ENCODE measurements at regions not wholly inside any gene's neighbourhood (a gene's known extent, or its start where the extent isn't known, plus 50 kb on each side); places are given as distances from the start of the nearest gene placed in this dataset.
A peak's percentile ranks its signal among the peaks of the same experiment; 100 is the strongest.
"Not testable (repeated sequence)": the region's sequence is repeated elsewhere in the genome, so short reads cannot be mapped to it uniquely, and the experiment has no call there.

DNA sequence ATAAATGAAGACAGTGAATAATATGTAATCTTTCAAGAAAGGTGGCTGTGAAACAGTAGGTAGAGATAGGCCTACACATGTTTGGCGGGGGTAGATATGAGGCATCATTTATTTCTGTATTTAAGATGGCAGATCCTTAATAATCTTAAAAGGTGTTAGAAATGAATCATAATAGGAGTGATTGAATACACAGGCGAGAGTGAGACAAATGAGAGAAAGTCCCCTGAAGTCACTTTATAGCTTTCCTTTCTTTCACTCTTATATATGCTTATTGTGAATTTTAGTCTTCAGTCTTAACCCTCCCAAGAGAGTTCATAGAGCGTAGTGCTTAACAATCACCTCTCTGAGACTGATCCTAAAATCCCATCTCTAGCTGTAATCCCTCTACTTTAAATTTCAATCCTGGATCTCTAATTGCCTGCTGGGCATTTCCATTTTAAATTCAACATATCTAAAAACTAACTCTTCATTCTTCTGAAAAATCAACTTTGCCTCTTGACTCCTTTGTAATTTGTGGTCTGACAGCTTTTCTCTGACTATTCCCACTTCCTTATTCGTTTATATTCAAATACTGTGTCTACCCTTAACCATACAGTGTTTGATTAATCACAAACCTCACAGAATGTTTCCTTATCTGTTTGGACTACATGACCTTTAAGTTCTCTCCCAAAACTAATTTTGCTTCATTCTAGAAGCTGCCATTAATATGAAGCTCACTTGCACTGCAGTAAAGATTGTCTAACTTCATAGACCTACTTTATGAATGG, 463.7 kb upstream of the FSIP2 start:
- Histone ChIP-seq H3K79me2 (ENCODE audit: insufficient read depth, low read length) (no peaks in the 10 kb centered on the region), H2BK120ac (ENCODE audit: low read depth, low read length, poor library complexity, severe bottlenecking) (no peak overlapping the region), H3K14ac (ENCODE audit: insufficient read depth, low read length) (no peak overlapping the region), H4K5ac (ENCODE audit: insufficient read length, low read depth, low read length) (no peak overlapping the region), H3K23me2 (ENCODE audit: insufficient read length, low read depth, low read length, poor library complexity, severe bottlenecking) (no peaks in the 10 kb centered on the region), H2BK12ac (ENCODE audit: insufficient read length, low read depth, low read length) (no peak overlapping the region), H3K27ac (ENCODE audit: insufficient read length, low read depth, low read length) (no peak overlapping the region), H3K23ac (ENCODE audit: insufficient read length, low read depth, low read length) (no peak overlapping the region), H2AFZ (ENCODE audit: low read length) (no peak overlapping the region), H3K9ac (ENCODE audit: extremely low read depth, insufficient read length, low read length) (no peak overlapping the region), H2BK5ac (ENCODE audit: insufficient read length, low read length) (no peak overlapping the region), H2BK15ac (ENCODE audit: low read depth, low read length) (no peak overlapping the region), H3K27me3 (ENCODE audit: insufficient read depth, low read length) (no peaks in the 10 kb centered on the region), H4K20me1 (ENCODE audit: control insufficient read depth, insufficient read depth, insufficient read length) (no peaks in the 10 kb centered on the region), H3K79me1 (ENCODE audit: insufficient read depth, low read depth, low read length, poor library complexity, severe bottlenecking) (no peaks in the 10 kb centered on the region), H4K91ac (ENCODE audit: insufficient read length, low read depth, low read length) (no peak overlapping the region), H3K4me2 (ENCODE audit: insufficient read depth, insufficient read length, low read length) (no peak overlapping the region), H3T11ph (ENCODE audit: low read length) (no peak overlapping the region), H3K4ac (ENCODE audit: low read depth, low read length) (no peak overlapping the region), H3K9me3 (ENCODE audit: control insufficient read depth, low read depth, low read length) (no peaks in the 10 kb centered on the region), H3K18ac (ENCODE audit: insufficient read length, low read depth, low read length) (no peak overlapping the region), H2AK5ac (ENCODE audit: insufficient read length, low read length) (no peak overlapping the region), H2BK20ac (ENCODE audit: low read depth, low read length, poor library complexity, severe bottlenecking) (no peak overlapping the region), H4K8ac (replicated peaks; ENCODE audit: insufficient read length, low read depth, low read length) (no peak overlapping the region), H3K4me1 (ENCODE audit: insufficient read depth, low read length) (no peaks in the 10 kb centered on the region), H3K56ac (ENCODE audit: insufficient read length, low read depth, low read length) (no peak overlapping the region)
- WGBS (ENCODE audit: extremely low coverage, insufficient read length, low lambda C conversion rate): no CpG with 5 or more reads among the region's 4 CpGs
- no peaks in the 10 kb centered on the region; a peak in 1 of 5 replicates for H3K9me3 Mint-ChIP-seq
- H3K4me3 Mint-ChIP-seq: no peak overlapping the region
- no peaks in the 10 kb centered on the region for H3K36me3 Mint-ChIP-seq (ENCODE audit: insufficient read depth in 1 of 3, low read depth in 3 of 3)
- no peaks in the 10 kb centered on the region for H3K27me3 Mint-ChIP-seq (ENCODE audit: low read depth)
- TF ChIP-seq, protein P1, sequence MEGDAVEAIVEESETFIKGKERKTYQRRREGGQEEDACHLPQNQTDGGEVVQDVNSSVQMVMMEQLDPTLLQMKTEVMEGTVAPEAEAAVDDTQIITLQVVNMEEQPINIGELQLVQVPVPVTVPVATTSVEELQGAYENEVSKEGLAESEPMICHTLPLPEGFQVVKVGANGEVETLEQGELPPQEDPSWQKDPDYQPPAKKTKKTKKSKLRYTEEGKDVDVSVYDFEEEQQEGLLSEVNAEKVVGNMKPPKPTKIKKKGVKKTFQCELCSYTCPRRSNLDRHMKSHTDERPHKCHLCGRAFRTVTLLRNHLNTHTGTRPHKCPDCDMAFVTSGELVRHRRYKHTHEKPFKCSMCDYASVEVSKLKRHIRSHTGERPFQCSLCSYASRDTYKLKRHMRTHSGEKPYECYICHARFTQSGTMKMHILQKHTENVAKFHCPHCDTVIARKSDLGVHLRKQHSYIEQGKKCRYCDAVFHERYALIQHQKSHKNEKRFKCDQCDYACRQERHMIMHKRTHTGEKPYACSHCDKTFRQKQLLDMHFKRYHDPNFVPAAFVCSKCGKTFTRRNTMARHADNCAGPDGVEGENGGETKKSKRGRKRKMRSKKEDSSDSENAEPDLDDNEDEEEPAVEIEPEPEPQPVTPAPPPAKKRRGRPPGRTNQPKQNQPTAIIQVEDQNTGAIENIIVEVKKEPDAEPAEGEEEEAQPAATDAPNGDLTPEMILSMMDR (conservative IDR thresholded peaks at IDR 0.05): no peak
- H3K4me1 Mint-ChIP-seq: peaks cover 8 to 10% of the 10 kb centered on the region in 2 experiments; a peak in 3 of 4 replicates
- DNase-seq: no peak
- peak overlapping the region in 1 of 3 experiments; percentile 32; a peak in 1 of 7 replicates for H3K27ac Mint-ChIP-seq

DNA sequence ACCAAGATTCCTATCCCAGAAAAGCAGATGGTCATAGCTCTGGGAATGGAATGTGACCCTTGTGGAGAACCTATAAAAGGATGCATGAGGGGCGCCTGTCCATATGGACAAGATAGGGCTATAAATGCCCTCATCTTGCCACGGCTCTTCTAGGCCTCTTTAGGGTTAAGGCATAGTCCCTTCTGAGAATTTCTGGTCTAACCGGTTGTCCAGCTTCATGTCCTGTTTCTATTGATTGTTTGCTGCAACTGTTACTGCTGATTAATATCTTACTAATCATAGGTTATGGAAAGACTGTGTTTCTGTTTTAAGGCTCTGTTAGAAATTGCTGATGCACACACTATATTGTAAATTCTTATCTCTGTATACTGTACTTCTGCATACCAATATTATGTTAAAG, 462.6 kb upstream of the FSIP2 start:
- not testable (repeated sequence) for H2BK15ac ChIP-seq (ENCODE audit: low read depth, low read length); H3K9me3 Mint-ChIP-seq; H3K4ac ChIP-seq (ENCODE audit: low read depth, low read length); H3K4me1 ChIP-seq (ENCODE audit: insufficient read depth, low read length); H3K79me1 ChIP-seq (ENCODE audit: insufficient read depth, low read depth, low read length, poor library complexity, severe bottlenecking); H2BK5ac ChIP-seq (ENCODE audit: insufficient read length, low read length); H4K8ac ChIP-seq (replicated peaks; ENCODE audit: insufficient read length, low read depth, low read length); H3K9ac ChIP-seq (ENCODE audit: extremely low read depth, insufficient read length, low read length); H3K27ac ChIP-seq (ENCODE audit: insufficient read length, low read depth, low read length); H3K27me3 ChIP-seq (ENCODE audit: insufficient read depth, low read length); H3K4me1 Mint-ChIP-seq; H3K18ac ChIP-seq (ENCODE audit: insufficient read length, low read depth, low read length); H2BK120ac ChIP-seq (ENCODE audit: low read depth, low read length, poor library complexity, severe bottlenecking); H3K14ac ChIP-seq (ENCODE audit: insufficient read depth, low read length); H3K4me2 ChIP-seq (ENCODE audit: insufficient read depth, insufficient read length, low read length); H2BK12ac ChIP-seq (ENCODE audit: insufficient read length, low read depth, low read length); H4K20me1 ChIP-seq (ENCODE audit: control insufficient read depth, insufficient read depth, insufficient read length); H3K27me3 Mint-ChIP-seq (ENCODE audit: low read depth); H4K5ac ChIP-seq (ENCODE audit: insufficient read length, low read depth, low read length); H3T11ph ChIP-seq (ENCODE audit: low read length); H2AK5ac ChIP-seq (ENCODE audit: insufficient read length, low read length); DNase-seq; H2BK20ac ChIP-seq (ENCODE audit: low read depth, low read length, poor library complexity, severe bottlenecking); H3K9me3 ChIP-seq (ENCODE audit: control insufficient read depth, low read depth, low read length); H3K79me2 ChIP-seq (ENCODE audit: insufficient read depth, low read length); H2AFZ ChIP-seq (ENCODE audit: low read length); H3K4me3 Mint-ChIP-seq; H3K27ac Mint-ChIP-seq; H3K56ac ChIP-seq (ENCODE audit: insufficient read length, low read depth, low read length); H4K91ac ChIP-seq (ENCODE audit: insufficient read length, low read depth, low read length); H3K23me2 ChIP-seq (ENCODE audit: insufficient read length, low read depth, low read length, poor library complexity, severe bottlenecking); H3K36me3 Mint-ChIP-seq (ENCODE audit: insufficient read depth in 1 of 3, low read depth in 3 of 3); H3K23ac ChIP-seq (ENCODE audit: insufficient read length, low read depth, low read length)
- no CpG with 5 or more reads among the region's 3 CpGs for WGBS (ENCODE audit: extremely low coverage, insufficient read length, low lambda C conversion rate)

All from H9 (cell line).